PC-9 (cell line): ENCODE measurements at regions not wholly inside any gene's neighbourhood (a gene's known extent, or its start where the extent isn't known, plus 50 kb on each side); places are given as distances from the start of the nearest gene placed in this dataset.

Experiments
- EZH2 ChIP-seq: fragments of 200-600 bp; sonication (generic); IDR thresholded peaks from 2 replicates; pipeline ENCODE4 v1.8.0; 2017; ENCODE audit warnings: antibody characterized with exemption, low read depth
- TF ChIP-seq, protein P1 (sequence below): fragments of 200-600 bp; sonication (generic); conservative IDR thresholded peaks from 2 replicates; pipeline ENCODE4 v1.6.1; 2017; ENCODE audit warnings: mixed run types, antibody characterized with exemption, mild to moderate bottlenecking, moderate library complexity

DNA sequence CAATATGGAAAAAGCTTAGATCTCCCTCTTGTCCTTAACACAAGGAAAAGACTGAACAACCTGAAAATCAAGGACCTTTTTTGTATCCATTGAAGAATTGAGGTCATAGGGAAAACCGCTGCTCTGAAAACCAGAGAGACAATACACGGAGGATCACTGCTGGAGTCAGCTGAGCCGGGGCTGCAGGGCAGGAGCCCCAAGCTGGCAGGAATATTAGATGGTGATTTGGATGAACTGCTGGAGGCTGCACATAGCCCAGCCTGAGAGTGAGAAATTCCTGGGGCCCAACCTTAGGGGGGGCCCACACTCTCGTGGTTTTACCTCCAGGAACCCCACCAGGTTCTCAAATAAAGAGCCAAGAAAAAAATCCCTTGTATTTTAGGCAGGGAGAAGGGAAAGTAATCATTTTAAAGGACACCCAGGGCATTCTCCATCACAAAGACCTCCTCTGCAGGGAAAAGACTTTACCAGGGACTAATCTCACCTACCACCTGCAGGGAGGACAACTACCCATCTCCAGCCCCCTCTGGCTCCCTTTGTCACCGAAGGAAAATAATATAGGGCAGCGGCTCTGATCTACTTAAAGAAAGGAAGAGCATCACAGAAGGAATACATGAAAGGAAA is 55.4 kb upstream of the RNF32 start:
- no peak for TF ChIP-seq EZH2
- TF ChIP-seq, protein P1, sequence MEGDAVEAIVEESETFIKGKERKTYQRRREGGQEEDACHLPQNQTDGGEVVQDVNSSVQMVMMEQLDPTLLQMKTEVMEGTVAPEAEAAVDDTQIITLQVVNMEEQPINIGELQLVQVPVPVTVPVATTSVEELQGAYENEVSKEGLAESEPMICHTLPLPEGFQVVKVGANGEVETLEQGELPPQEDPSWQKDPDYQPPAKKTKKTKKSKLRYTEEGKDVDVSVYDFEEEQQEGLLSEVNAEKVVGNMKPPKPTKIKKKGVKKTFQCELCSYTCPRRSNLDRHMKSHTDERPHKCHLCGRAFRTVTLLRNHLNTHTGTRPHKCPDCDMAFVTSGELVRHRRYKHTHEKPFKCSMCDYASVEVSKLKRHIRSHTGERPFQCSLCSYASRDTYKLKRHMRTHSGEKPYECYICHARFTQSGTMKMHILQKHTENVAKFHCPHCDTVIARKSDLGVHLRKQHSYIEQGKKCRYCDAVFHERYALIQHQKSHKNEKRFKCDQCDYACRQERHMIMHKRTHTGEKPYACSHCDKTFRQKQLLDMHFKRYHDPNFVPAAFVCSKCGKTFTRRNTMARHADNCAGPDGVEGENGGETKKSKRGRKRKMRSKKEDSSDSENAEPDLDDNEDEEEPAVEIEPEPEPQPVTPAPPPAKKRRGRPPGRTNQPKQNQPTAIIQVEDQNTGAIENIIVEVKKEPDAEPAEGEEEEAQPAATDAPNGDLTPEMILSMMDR, result no peak
